IMR-90 (cell line): ENCODE measurements at regions not wholly inside any gene's neighbourhood (a gene's known extent, or its start where the extent isn't known, plus 50 kb on each side); places are given as distances from the start of the nearest gene placed in this dataset.

Experiments used
- ATAC-seq: fragments of 200-7000 bp; cut with Tn5 transposase; 2 replicates; pipeline ENCODE4 v1.9.1; 2020; ENCODE audit warnings: low read depth, mild to moderate bottlenecking, moderate library complexity
- BruUV-seq: library from RNA; stranded (reverse); fragments of 400-500 nt; replicated peaks from 2 replicates; lab custom pipeline; 2021; lab: Mats Ljungman, UMichigan
- CTCF ChIA-PET: fragments of 300-600 bp; formaldehyde crosslinking; extraction: SDS; loops from one replicate; lab custom pipeline; 2021; ENCODE audit warnings: antibody characterized with exemption; lab: Yijun Ruan, JAX
- POLR2A ChIA-PET: fragments of 300-600 bp; sonication (Branson Sonifier 250); formaldehyde crosslinking; loops from one replicate; lab custom pipeline; 2022; ENCODE audit warnings: antibody characterized with exemption; ENCODE audit not compliant: unreplicated experiment; lab: Charles Lee
- DNase-seq: peaks from one replicate; pipeline ENCODE4 v3.0.0; 2013
- H2AFZ ChIP-seq: replicated peaks from 2 replicates; pipeline ENCODE3; 2013; ENCODE audit warnings: low read length, mild to moderate bottlenecking; ENCODE audit not compliant: poor library complexity
- H2AK5ac ChIP-seq: 2 replicates; pipeline ENCODE4 v1.6.1; 2013; ENCODE audit warnings: low read depth, low read length, inconsistent platforms
- H2AK9ac ChIP-seq: replicated peaks from 2 replicates; pipeline ENCODE3; 2013; ENCODE audit warnings: mild to moderate bottlenecking, low read depth, low read length, moderate library complexity; ENCODE audit not compliant: poor library complexity
- H2BK120ac ChIP-seq: 2 replicates; pipeline ENCODE4 v1.6.1; 2013; ENCODE audit warnings: low read depth, low read length, inconsistent platforms
- H2BK15ac ChIP-seq: 3 replicates; pipeline ENCODE4 v1.6.1; 2013; ENCODE audit warnings: low read depth, low read length, inconsistent platforms
- H2BK20ac ChIP-seq: 2 replicates; pipeline ENCODE4 v1.6.1; 2013; ENCODE audit warnings: low read depth, mild to moderate bottlenecking, inconsistent platforms, low read length, moderate library complexity
- H2BK5ac ChIP-seq: 2 replicates; pipeline ENCODE4 v1.6.1; 2013; ENCODE audit warnings: mild to moderate bottlenecking, low read depth, low read length, inconsistent platforms; ENCODE audit not compliant: poor library complexity, severe bottlenecking
- H3K14ac ChIP-seq: replicated peaks from 2 replicates; pipeline ENCODE4 v1.6.1; 2013; ENCODE audit warnings: low read depth, low read length, inconsistent platforms
- H3K18ac ChIP-seq: 2 replicates; pipeline ENCODE4 v1.6.1; 2013; ENCODE audit warnings: low read depth, low read length, control low read depth
- H3K23ac ChIP-seq: 2 replicates; pipeline ENCODE4 v1.6.1; 2013; ENCODE audit warnings: low read depth, low read length, inconsistent platforms
- H3K27ac ChIP-seq: 2 replicates; pipeline ENCODE4 v1.5.1; 2013; ENCODE audit warnings: mild to moderate bottlenecking, control low read depth, low read length; ENCODE audit not compliant: insufficient read depth
- H3K27me3 ChIP-seq: 2 replicates; pipeline ENCODE4 v1.6.1; 2013; ENCODE audit warnings: low read length; ENCODE audit not compliant: control insufficient read depth, insufficient read depth
- H3K36me3 ChIP-seq: 2 replicates; pipeline ENCODE4 v1.6.1; 2013; ENCODE audit warnings: low read length, mixed read lengths; ENCODE audit not compliant: control insufficient read depth, insufficient read depth
- H3K4ac ChIP-seq: 2 replicates; pipeline ENCODE4 v1.6.1; 2013; ENCODE audit warnings: low read depth, low read length, inconsistent platforms
- H3K4me1 ChIP-seq: 2 replicates; pipeline ENCODE4 v1.6.1; 2013; ENCODE audit warnings: low read length, mixed read lengths; ENCODE audit not compliant: control insufficient read depth, insufficient read depth
- H3K4me2 ChIP-seq: 2 replicates; pipeline ENCODE4 v1.6.1; 2013; ENCODE audit warnings: low read depth, mild to moderate bottlenecking, control low read depth, low read length, moderate library complexity
- H3K4me3 ChIP-seq: 2 replicates; pipeline ENCODE4 v1.5.1; 2013; ENCODE audit warnings: low read depth, mild to moderate bottlenecking, control low read depth, low read length, moderate library complexity; ENCODE audit not compliant: insufficient read depth
- H3K56ac ChIP-seq: 2 replicates; pipeline ENCODE4 v1.6.1; 2013; ENCODE audit warnings: low read length, inconsistent platforms; ENCODE audit not compliant: insufficient read depth; ENCODE audit errors: extremely low read depth
- H3K79me1 ChIP-seq, 2 experiments: 2 replicates each; pipeline ENCODE4 v1.6.1; 2013; ENCODE audit warnings: low read length in 2 of 2, inconsistent platforms in 1 of 2, low read depth in 1 of 2
- H3K9ac ChIP-seq: 2 replicates; pipeline ENCODE4 v1.6.1; 2013; ENCODE audit warnings: low read depth, low read length, control low read depth
- H3K9me1 ChIP-seq: 2 replicates; pipeline ENCODE4 v1.6.1; 2013; ENCODE audit warnings: low read length, inconsistent platforms; ENCODE audit not compliant: insufficient read depth
- H3K9me3 ChIP-seq: 2 replicates; pipeline ENCODE4 v1.6.1; 2013; ENCODE audit warnings: low read length; ENCODE audit not compliant: control insufficient read depth, insufficient read depth
- H4K20me1 ChIP-seq: 2 replicates; pipeline ENCODE4 v1.6.1; 2013; ENCODE audit warnings: low read length, inconsistent platforms; ENCODE audit not compliant: insufficient read depth
- H4K5ac ChIP-seq: 2 replicates; pipeline ENCODE4 v1.6.1; 2013; ENCODE audit warnings: mild to moderate bottlenecking, low read depth, low read length, control low read depth
- H4K8ac ChIP-seq, 2 experiments: 2 replicates each; pipeline ENCODE4 v1.6.1; 2013; ENCODE audit warnings: low read depth in 2 of 2, low read length in 2 of 2, control low read depth in 1 of 2, inconsistent platforms in 1 of 2
- H4K91ac ChIP-seq: 2 replicates; pipeline ENCODE4 v1.6.1; 2013; ENCODE audit warnings: low read depth, low read length, inconsistent platforms; ENCODE audit not compliant: insufficient read depth
- BHLHE40 ChIP-seq: fragments of 150-350 bp; IDR thresholded peaks from 2 replicates; pipeline ENCODE4 v1.6.1; 2016; ENCODE audit warnings: mild to moderate bottlenecking, low read depth, low read length
- CEBPB ChIP-seq: IDR thresholded peaks from 2 replicates; pipeline ENCODE4 v1.6.1; 2012; ENCODE audit warnings: low read depth, low read length, improper control_type of control experiment
- CHD1 ChIP-seq: IDR thresholded peaks from 2 replicates; pipeline ENCODE4 v1.6.1; 2012; ENCODE audit warnings: low read depth, low read length, improper control_type of control experiment
- FOS ChIP-seq: fragments of 150-350 bp; IDR thresholded peaks from 2 replicates; pipeline ENCODE4 v1.6.1; 2016; ENCODE audit warnings: low read depth, low read length
- MAFK ChIP-seq: IDR thresholded peaks from 2 replicates; pipeline ENCODE4 v1.6.1; 2012; ENCODE audit warnings: low read depth, low read length, improper control_type of control experiment
- MAZ ChIP-seq: IDR thresholded peaks from 2 replicates; pipeline ENCODE4 v1.6.1; 2012; ENCODE audit warnings: low read depth, mild to moderate bottlenecking, low read length, improper control_type of control experiment, moderate library complexity, borderline replicate concordance
- MXI1 ChIP-seq: IDR thresholded peaks from 2 replicates; pipeline ENCODE4 v1.6.1; 2012; ENCODE audit warnings: low read depth, mild to moderate bottlenecking, low read length, moderate library complexity, borderline replicate concordance
- NFE2L2 ChIP-seq: fragments of 150-350 bp; IDR thresholded peaks from 2 replicates; pipeline ENCODE4 v1.6.1; 2016; ENCODE audit warnings: low read depth, mild to moderate bottlenecking, low read length
- POLR2A ChIP-seq: IDR thresholded peaks from 2 replicates; pipeline ENCODE4 v1.6.1; 2012; ENCODE audit warnings: mild to moderate bottlenecking, low read depth, low read length
- RAD21 ChIP-seq: IDR thresholded peaks from 2 replicates; pipeline ENCODE4 v1.6.1; 2012; ENCODE audit warnings: low read length, improper control_type of control experiment
- RCOR1 ChIP-seq: IDR thresholded peaks from 2 replicates; pipeline ENCODE4 v1.6.1; 2012; ENCODE audit warnings: mild to moderate bottlenecking, low read length, improper control_type of control experiment; ENCODE audit not compliant: insufficient replicate concordance
- RFX5 ChIP-seq: IDR thresholded peaks from 2 replicates; pipeline ENCODE4 v1.8.0; 2012; ENCODE audit warnings: low read depth, mild to moderate bottlenecking, low read length, moderate library complexity
- SMC3 ChIP-seq: fragments of 150-350 bp; IDR thresholded peaks from 2 replicates; pipeline ENCODE4 v1.6.1; 2016; ENCODE audit warnings: low read depth, mild to moderate bottlenecking, antibody characterized with exemption, low read length, moderate library complexity
- WGBS, 2 experiments: methylation state at CpG; one replicate each; pipeline versions ENCODE4 v1.1.5 to v1.1.7; 2013; ENCODE audit warnings: missing lambda C conversion rate in 2 of 2; ENCODE audit not compliant: insufficient read length in 1 of 2; ENCODE audit errors: extremely low coverage in 2 of 2; 5-methylcytosine and 5-hydroxymethylcytosine counted together
- dilution Hi-C: fragments of 300-500 bp; cut with HindIII; formaldehyde crosslinking; loops from one replicate; pipeline ENCODE4 v1.14.3; 2018; ENCODE audit warnings: low sequenced_read_pairs; ENCODE audit not compliant: unreplicated experiment
- in situ Hi-C: fragments of 300-500 bp; cut with MboI; formaldehyde crosslinking; loops from 3 replicates; pipeline ENCODE4 v1.14.3; 2019; ENCODE audit warnings: low sequenced_read_pairs, inconsistent platforms, mixed read lengths
- intact Hi-C: fragments of 100-400 bp; cut with micrococcal nuclease; formaldehyde crosslinking; loops from 2 replicates; pipeline ENCODE4 v1.10.0; 2022
- TF ChIP-seq, protein P1 (sequence below): conservative IDR thresholded peaks from 2 replicates; pipeline ENCODE4 v1.5.1; 2012; ENCODE audit warnings: mild to moderate bottlenecking, low read depth, low read length, improper control_type of control experiment
- TF ChIP-seq, protein P2 (sequence below): fragments of 150-350 bp; IDR thresholded peaks from 2 replicates; pipeline ENCODE4 v1.6.1; 2016; ENCODE audit warnings: low read depth, mild to moderate bottlenecking, low read length, moderate library complexity, borderline replicate concordance
- TF ChIP-seq, protein P3 (sequence below): fragments of 150-350 bp; IDR thresholded peaks from 2 replicates; pipeline ENCODE4 v1.6.1; 2017; ENCODE audit warnings: mild to moderate bottlenecking, antibody characterized with exemption, low read length, low read depth

DNA sequence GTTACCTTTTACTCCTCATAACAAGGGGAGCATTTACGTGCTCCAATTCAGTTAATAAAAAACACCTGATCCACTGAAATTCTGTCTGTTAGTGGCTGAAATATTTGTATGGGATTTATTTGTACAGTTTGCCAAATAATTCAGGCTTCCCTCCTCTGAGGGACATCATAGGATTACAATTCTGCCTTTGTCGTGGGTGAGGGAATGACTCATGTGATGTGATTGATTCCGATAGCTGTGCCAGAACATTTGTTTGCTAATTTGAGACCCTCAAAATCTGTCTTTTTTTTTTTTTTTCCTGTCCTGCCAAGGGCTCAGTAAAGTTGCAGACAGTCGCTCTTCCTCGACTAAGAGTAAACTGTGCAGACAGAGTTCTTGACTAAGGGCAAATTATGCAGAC lies 612.6 kb upstream of the CDH2 start:
- Histone ChIP-seq H3K4me2 (no peak overlapping the region), H3K56ac (no peak overlapping the region), H2AK9ac (no peak overlapping the region), H3K14ac (no peak overlapping the region), H3K9me3 (no peaks in the 10 kb centered on the region), H3K4me1 (no peaks in the 10 kb centered on the region), H3K36me3 (no peaks in the 10 kb centered on the region), H3K9ac (no peak overlapping the region), H3K18ac (no peak overlapping the region), H4K20me1 (no peaks in the 10 kb centered on the region), H2AFZ (no peak overlapping the region), H3K9me1 (no peaks in the 10 kb centered on the region), H2BK20ac (no peak overlapping the region), H3K27me3 (no peaks in the 10 kb centered on the region), H4K5ac (no peak overlapping the region), H4K91ac (no peak overlapping the region), H2BK120ac (no peak overlapping the region), H3K79me1 (no peaks in the 10 kb centered on the region), H3K4ac (no peak overlapping the region), H2AK5ac (no peak overlapping the region), H3K23ac (no peak overlapping the region), H2BK5ac (no peak overlapping the region), H4K8ac (no peak overlapping the region), H2BK15ac (no peak overlapping the region), H3K27ac (no peak overlapping the region), H3K4me3 (no peak overlapping the region)
- dilution Hi-C loops (no loop called here), intact Hi-C loops (no loop called here), in situ Hi-C loops (no loop called here)
- no TSS peak for BruUV-seq
- no CpG with 5 or more reads among the region's 5 CpGs for WGBS, 2 experiments
- CTCF ChIA-PET, result no interaction called here
- POLR2A ChIA-PET, result no interaction called here
- TF ChIP-seq POLR2A (no peak), SMC3 (no peak), MAFK (no peak), CHD1 (no peak), FOS (no peak), BHLHE40 (no peak), CEBPB (no peak), NFE2L2 (no peak), RFX5 (no peak), MXI1 (no peak), MAZ (no peak), RAD21 (no peak), RCOR1 (no peak)
- TF ChIP-seq, protein P1, sequence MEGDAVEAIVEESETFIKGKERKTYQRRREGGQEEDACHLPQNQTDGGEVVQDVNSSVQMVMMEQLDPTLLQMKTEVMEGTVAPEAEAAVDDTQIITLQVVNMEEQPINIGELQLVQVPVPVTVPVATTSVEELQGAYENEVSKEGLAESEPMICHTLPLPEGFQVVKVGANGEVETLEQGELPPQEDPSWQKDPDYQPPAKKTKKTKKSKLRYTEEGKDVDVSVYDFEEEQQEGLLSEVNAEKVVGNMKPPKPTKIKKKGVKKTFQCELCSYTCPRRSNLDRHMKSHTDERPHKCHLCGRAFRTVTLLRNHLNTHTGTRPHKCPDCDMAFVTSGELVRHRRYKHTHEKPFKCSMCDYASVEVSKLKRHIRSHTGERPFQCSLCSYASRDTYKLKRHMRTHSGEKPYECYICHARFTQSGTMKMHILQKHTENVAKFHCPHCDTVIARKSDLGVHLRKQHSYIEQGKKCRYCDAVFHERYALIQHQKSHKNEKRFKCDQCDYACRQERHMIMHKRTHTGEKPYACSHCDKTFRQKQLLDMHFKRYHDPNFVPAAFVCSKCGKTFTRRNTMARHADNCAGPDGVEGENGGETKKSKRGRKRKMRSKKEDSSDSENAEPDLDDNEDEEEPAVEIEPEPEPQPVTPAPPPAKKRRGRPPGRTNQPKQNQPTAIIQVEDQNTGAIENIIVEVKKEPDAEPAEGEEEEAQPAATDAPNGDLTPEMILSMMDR, result no peak
- TF ChIP-seq, protein P2, sequence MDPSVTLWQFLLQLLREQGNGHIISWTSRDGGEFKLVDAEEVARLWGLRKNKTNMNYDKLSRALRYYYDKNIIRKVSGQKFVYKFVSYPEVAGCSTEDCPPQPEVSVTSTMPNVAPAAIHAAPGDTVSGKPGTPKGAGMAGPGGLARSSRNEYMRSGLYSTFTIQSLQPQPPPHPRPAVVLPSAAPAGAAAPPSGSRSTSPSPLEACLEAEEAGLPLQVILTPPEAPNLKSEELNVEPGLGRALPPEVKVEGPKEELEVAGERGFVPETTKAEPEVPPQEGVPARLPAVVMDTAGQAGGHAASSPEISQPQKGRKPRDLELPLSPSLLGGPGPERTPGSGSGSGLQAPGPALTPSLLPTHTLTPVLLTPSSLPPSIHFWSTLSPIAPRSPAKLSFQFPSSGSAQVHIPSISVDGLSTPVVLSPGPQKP, result no peak
- TF ChIP-seq, protein P3, sequence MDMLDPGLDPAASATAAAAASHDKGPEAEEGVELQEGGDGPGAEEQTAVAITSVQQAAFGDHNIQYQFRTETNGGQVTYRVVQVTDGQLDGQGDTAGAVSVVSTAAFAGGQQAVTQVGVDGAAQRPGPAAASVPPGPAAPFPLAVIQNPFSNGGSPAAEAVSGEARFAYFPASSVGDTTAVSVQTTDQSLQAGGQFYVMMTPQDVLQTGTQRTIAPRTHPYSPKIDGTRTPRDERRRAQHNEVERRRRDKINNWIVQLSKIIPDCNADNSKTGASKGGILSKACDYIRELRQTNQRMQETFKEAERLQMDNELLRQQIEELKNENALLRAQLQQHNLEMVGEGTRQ, result no peak
- ATAC-seq, result no peak
- DNase-seq, result no peak
